ENCODE measurements at regions not wholly inside any gene's neighbourhood (a gene's known extent, or its start where the extent isn't known, plus 50 kb on each side); places are given as distances from the start of the nearest gene placed in this dataset.
"Not testable (repeated sequence)": the region's sequence is repeated elsewhere in the genome, so short reads cannot be mapped to it uniquely, and the experiment has no call there.

GRCh38 chr22:22773427-22773826 lies 114.2 kb upstream of the IGLL5 start:
- ChIA-PET CTCF (no interaction called here), POLR2A (no interaction called here)
- Mint-ChIP-seq H3K4me1 (ENCODE audit: low read depth) (no peaks in the 10 kb centered on the region), H3K27me3 (peaks cover 5% of the 10 kb centered on the region), H3K4me3 (no peak overlapping the region), H3K36me3 (ENCODE audit: low read depth) (no peaks in the 10 kb centered on the region), H3K9me3 (no peaks in the 10 kb centered on the region), H3K27ac (no peak overlapping the region)
- Histone ChIP-seq H3K4me3 (ENCODE audit: low read length) (no peak overlapping the region), H3K27me3 (ENCODE audit: control insufficient read depth in 1 of 2, insufficient read depth in 2 of 2, low read length in 2 of 2) (no peaks in the 10 kb centered on the region), H3K36me3 (ENCODE audit: insufficient read depth, low read length) (no peaks in the 10 kb centered on the region), H3K9me3 (ENCODE audit: control insufficient read depth in 1 of 2, insufficient read depth in 1 of 2, low read length in 2 of 2) (no peaks in the 10 kb centered on the region), H3K4me1 (ENCODE audit: insufficient read depth, low read length) (peaks cover 21% of the 10 kb centered on the region), H3K27ac (ENCODE audit: low read depth in 1 of 2, low read length in 2 of 2) (no peak overlapping the region)
- TF ChIP-seq CTCF (IDR thresholded peaks at IDR 0.05): no peak
- no peak for ATAC-seq (ENCODE audit: poor library complexity)
- intact Hi-C loops (cut with DNase I, micrococcal nuclease): no loop called here
- no peak for DNase-seq

- Histone ChIP-seq H3K9me3 (ENCODE audit: control insufficient read depth in 1 of 2, insufficient read depth in 1 of 2, low read length in 2 of 2) (no peaks in the 10 kb centered on the region), H3K4me1 (ENCODE audit: insufficient read depth, low read length) (peaks cover 21% of the 10 kb centered on the region), H3K27ac (ENCODE audit: low read depth in 1 of 2, low read length in 2 of 2) (no peak overlapping the region), H3K4me3 (ENCODE audit: low read length) (no peak overlapping the region), H3K36me3 (ENCODE audit: insufficient read depth, low read length) (no peaks in the 10 kb centered on the region), H3K27me3 (ENCODE audit: control insufficient read depth in 1 of 2, insufficient read depth in 2 of 2, low read length in 2 of 2) (no peaks in the 10 kb centered on the region)
- CTCF ChIA-PET: no interaction called here
- Mint-ChIP-seq H3K9me3 (no peaks in the 10 kb centered on the region), H3K27me3 (peaks cover 5% of the 10 kb centered on the region), H3K4me1 (ENCODE audit: low read depth) (no peaks in the 10 kb centered on the region), H3K4me3 (no peak overlapping the region), H3K36me3 (ENCODE audit: low read depth) (no peaks in the 10 kb centered on the region), H3K27ac (no peak overlapping the region)
- POLR2A ChIA-PET: no interaction called here
- intact Hi-C loops (cut with DNase I, micrococcal nuclease): no loop called here
- DNase-seq: no peak
- no peak for TF ChIP-seq CTCF (IDR thresholded peaks at IDR 0.05)
- no peak for ATAC-seq (ENCODE audit: poor library complexity)
These were observed 113.5 kb upstream of the IGLL5 start for GRCh38 chr22:22773979-22774604.

- H3K4me3 Mint-ChIP-seq; H3K9me3 Mint-ChIP-seq; H3K27me3 Mint-ChIP-seq; H3K4me1 Mint-ChIP-seq (ENCODE audit: low read depth); H3K36me3 ChIP-seq (ENCODE audit: insufficient read depth, low read length); H3K4me3 ChIP-seq (ENCODE audit: low read length); H3K27ac ChIP-seq (ENCODE audit: low read depth in 1 of 2, low read length in 2 of 2); H3K27me3 ChIP-seq (ENCODE audit: control insufficient read depth in 1 of 2, insufficient read depth in 2 of 2, low read length in 2 of 2); H3K36me3 Mint-ChIP-seq (ENCODE audit: low read depth); DNase-seq; intact Hi-C loops (cut with DNase I, micrococcal nuclease); ATAC-seq (ENCODE audit: poor library complexity); H3K9me3 ChIP-seq (ENCODE audit: control insufficient read depth in 1 of 2, insufficient read depth in 1 of 2, low read length in 2 of 2); H3K27ac Mint-ChIP-seq: not testable (repeated sequence)
- CTCF ChIA-PET: interaction anchor here (1.7 kb wide), 1 partner anchor 103 kb away, joined by 5 read pairs; no protein-coding TSS in a partner anchor
- POLR2A ChIA-PET: interaction anchor here (1.2 kb wide), 1 partner anchor 21 kb away, joined by 4 read pairs; no protein-coding TSS in a partner anchor
- peaks cover 20% of the 10 kb centered on the region for H3K4me1 ChIP-seq (ENCODE audit: insufficient read depth, low read length)
These were observed 112.9 kb upstream of the IGLL5 start for GRCh38 chr22:22774762-22775161.

GRCh38 chr22:22776121-22776520 lies 111.5 kb upstream of the IGLL5 start:
- no peak for TF ChIP-seq CTCF (IDR thresholded peaks at IDR 0.05)
- DNase-seq: no peak

More at GRCh38 chr22:22776121-22776520, 111.5 kb upstream of the IGLL5 start:
- Histone ChIP-seq H3K36me3 (ENCODE audit: insufficient read depth, low read length) (no peaks in the 10 kb centered on the region), H3K4me3 (ENCODE audit: low read length) (no peak overlapping the region), H3K4me1 (ENCODE audit: insufficient read depth, low read length) (peaks cover 12% of the 10 kb centered on the region), H3K27ac (ENCODE audit: low read depth in 1 of 2, low read length in 2 of 2) (no peak overlapping the region), H3K27me3 (ENCODE audit: control insufficient read depth in 1 of 2, insufficient read depth in 2 of 2, low read length in 2 of 2) (no peaks in the 10 kb centered on the region), H3K9me3 (ENCODE audit: control insufficient read depth in 1 of 2, insufficient read depth in 1 of 2, low read length in 2 of 2) (no peaks in the 10 kb centered on the region)
- intact Hi-C loops (cut with DNase I, micrococcal nuclease): no loop called here
- Mint-ChIP-seq H3K4me1 (ENCODE audit: low read depth) (no peaks in the 10 kb centered on the region), H3K27me3 (no peaks in the 10 kb centered on the region), H3K36me3 (ENCODE audit: low read depth) (no peaks in the 10 kb centered on the region), H3K9me3 (no peaks in the 10 kb centered on the region), H3K27ac (no peak overlapping the region), H3K4me3 (no peak overlapping the region)
- ChIA-PET POLR2A (no interaction called here), CTCF (interaction anchor here (1.3 to 1.7 kb wide), 2 partner anchors 23 to 101 kb away, joined by 3 to 5 read pairs; no protein-coding TSS in a partner anchor)
- no peak for ATAC-seq (ENCODE audit: poor library complexity)
